ENCODE measurements at regions not wholly inside any gene's neighbourhood (a gene's known extent, or its start where the extent isn't known, plus 50 kb on each side); places are given as distances from the start of the nearest gene placed in this dataset.
A peak's percentile ranks its signal among the peaks of the same experiment; 100 is the strongest.

GRCh38 chr1:25168193-25169071 is 63.9 kb downstream of the SYF2 start (continued):
- peak; percentile 55; the same call in 1 of the 2 replicates for TF ChIP-seq ARID4A (CRISPR knock-in tag; IDR thresholded peaks at IDR 0.05; ENCODE audit: borderline replicate concordance)
- TF ChIP-seq GTF2F1 (IDR thresholded peaks at IDR 0.05; ENCODE audit: low read length), result no peak
- TF ChIP-seq MXD3 (CRISPR knock-in tag; IDR thresholded peaks at IDR 0.05), result no peak
- peak; percentile 69; the same call in 1 of the 2 replicates for TF ChIP-seq BRD4 (CRISPR knock-in tag; IDR thresholded peaks at IDR 0.05)
- no peak for TF ChIP-seq ZNF790 (CRISPR knock-in tag; IDR thresholded peaks at IDR 0.05; ENCODE audit: borderline replicate concordance)
- 0 out of 2 replicates have a peak, but pooled peaks have one; percentile 46 for TF ChIP-seq ZNF761 (CRISPR knock-in tag; conservative IDR thresholded peaks at IDR 0.05)
- TF ChIP-seq EED (CRISPR knock-in tag; IDR thresholded peaks at IDR 0.05), result peak; percentile 41; the same call in 1 of the 2 replicates
- no peak for TF ChIP-seq PAX8 (CRISPR knock-in tag; IDR thresholded peaks at IDR 0.05; ENCODE audit: borderline replicate concordance)
- TF ChIP-seq ZFP36 (IDR thresholded peaks at IDR 0.05; ENCODE audit: borderline replicate concordance, low read depth, low read length, partially characterized antibody), result no peak
- no peak; the same call in 1 of the 2 replicates for TF ChIP-seq ZNF670 (CRISPR knock-in tag; IDR thresholded peaks at IDR 0.05; ENCODE audit: borderline replicate concordance)
- TF ChIP-seq HNF4G (IDR thresholded peaks at IDR 0.05; ENCODE audit: borderline replicate concordance, low read depth, low read length), result peak; percentile 99
- peak; percentile 90; the same call in 1 of the 2 replicates for TF ChIP-seq HNF4G (CRISPR knock-in tag; IDR thresholded peaks at IDR 0.05; ENCODE audit: borderline replicate concordance, low read depth)
- peak; percentile 95 for TF ChIP-seq HMG20A (CRISPR knock-in tag; IDR thresholded peaks at IDR 0.05; ENCODE audit: borderline replicate concordance)
- peak; percentile 100 for TF ChIP-seq MIXL1 (CRISPR knock-in tag; IDR thresholded peaks at IDR 0.05)
- TF ChIP-seq ZFAT (CRISPR knock-in tag; conservative IDR thresholded peaks at IDR 0.05), result no peak
- no peak for TF ChIP-seq MNT (IDR thresholded peaks at IDR 0.05)
- no peak for TF ChIP-seq ZBTB1 (CRISPR knock-in tag; IDR thresholded peaks at IDR 0.05; ENCODE audit: borderline replicate concordance)
- TF ChIP-seq SOX5 (CRISPR knock-in tag; IDR thresholded peaks at IDR 0.05; ENCODE audit: borderline replicate concordance), result peak; percentile 90; the same call in 1 of the 2 replicates
- TF ChIP-seq ZNF33B (CRISPR knock-in tag; IDR thresholded peaks at IDR 0.05), result 0 out of 2 replicates have a peak, but pooled peaks have one; percentile 25
- peak; percentile 31; the same call in 1 of the 2 replicates for TF ChIP-seq MIER2 (CRISPR knock-in tag; IDR thresholded peaks at IDR 0.05)

All from HepG2 (cell line).